SW480 (cell line): ENCODE measurements at regions not wholly inside any gene's neighbourhood (a gene's known extent, or its start where the extent isn't known, plus 50 kb on each side); places are given as distances from the start of the nearest gene placed in this dataset.
A peak's percentile ranks its signal among the peaks of the same experiment; 100 is the strongest.

Experiments
- DNase-seq: peaks from one replicate; pipeline ENCODE4 v3.0.0-alpha.2; 2016; ENCODE audit warnings: low spot score

DNA sequence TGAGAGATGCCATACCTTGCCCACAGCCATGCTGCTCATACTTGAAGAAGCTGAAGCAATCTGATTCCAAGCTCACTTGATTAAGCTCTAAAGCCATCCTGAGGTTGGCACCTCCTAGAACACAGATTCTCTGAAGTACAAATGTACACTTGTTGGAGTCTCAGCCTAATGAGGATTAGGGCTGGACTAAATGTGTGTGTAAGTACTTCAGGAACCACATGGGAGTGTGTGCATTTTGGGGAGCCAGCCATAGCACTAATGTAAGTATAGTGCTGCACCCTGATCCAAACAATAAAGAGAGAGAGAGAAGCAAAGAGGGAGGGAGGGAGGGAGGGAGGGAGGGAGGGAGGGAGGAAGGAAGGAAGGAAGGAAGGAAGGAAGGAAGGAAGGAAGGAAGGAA is 458.6 kb downstream of the MAFB start:
- DNase-seq: no peak

DNA sequence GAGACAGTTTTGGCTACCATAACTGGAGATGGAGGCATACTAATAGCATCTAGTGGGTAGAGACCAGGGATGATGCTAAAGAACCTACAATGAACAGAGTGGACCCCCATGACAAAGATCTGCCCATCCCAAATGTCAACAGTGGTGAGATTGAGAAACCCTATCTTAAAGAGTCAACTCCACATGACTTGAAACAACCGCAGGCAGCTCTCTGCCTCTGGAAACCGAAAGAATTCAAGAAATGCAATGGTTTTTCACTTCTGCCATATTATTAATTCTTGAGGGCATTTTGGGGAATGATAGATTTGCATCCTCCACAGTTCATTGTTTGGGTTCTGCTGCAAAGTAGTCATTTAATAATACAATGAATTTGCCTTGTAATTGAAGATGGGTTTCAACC is 463.4 kb downstream of the MAFB start:
- no peak for DNase-seq

- DNase-seq: no peak
Measured at GRCh38 chr20:40223810-40224209, 465.2 kb downstream of the MAFB start.

- DNase-seq: no peak
Measured at GRCh38 chr20:40218971-40219370, 470.1 kb downstream of the MAFB start.

DNA sequence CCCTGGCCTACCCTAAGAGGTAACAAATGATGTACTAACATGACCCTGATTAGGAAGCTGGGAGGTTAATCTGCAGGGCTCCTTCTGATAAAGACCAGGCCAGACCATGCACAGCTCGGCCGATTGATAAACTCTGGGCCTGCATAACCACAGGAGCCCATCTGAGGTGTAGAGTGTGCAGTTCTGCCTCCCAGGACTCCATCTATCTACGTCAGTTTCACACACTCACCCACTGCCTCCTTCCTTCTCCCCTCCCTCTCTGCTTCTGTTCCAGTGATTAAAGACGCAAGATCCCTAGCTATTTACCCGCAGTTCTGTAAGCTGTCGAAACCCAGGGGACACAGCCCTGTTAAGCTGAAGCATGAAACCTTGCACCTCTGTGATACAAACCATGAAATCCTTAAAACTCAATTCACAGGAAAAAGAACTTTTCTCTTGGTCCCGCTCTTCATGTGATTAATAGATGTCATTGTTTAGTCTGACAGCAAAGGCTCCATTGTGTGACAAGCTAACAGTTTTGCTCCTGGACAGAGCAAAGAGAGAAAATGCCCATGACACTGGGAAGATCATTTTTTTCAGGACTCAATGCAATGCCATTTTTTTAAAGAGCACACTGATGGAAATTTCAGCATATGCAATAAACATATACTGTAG is 470.6 kb downstream of the MAFB start:
- no peak for DNase-seq

- no peak for DNase-seq
Measured at GRCh38 chr20:40207655-40208054, 481.4 kb downstream of the MAFB start.

- no peak for DNase-seq
Measured at GRCh38 chr20:40205971-40206370, 483.1 kb downstream of the MAFB start.

DNA sequence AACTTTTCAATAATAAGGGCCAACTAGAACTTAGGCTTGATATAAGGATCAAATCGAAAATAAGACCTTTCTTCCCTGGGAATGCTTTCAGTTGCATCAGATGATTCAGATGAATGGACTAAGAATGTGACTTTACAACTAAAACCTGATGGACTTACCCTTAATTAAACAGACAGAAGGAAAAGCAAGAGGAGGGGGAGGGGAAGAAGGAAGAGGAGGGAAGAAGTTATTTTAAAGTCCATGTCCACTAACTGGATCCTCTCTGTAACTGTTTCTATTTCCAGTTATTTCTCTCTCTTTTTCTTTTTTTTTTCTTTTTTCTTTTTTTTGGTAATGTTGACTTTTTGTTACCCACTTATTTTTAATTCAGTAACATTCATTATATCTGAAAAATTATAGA is 486.0 kb downstream of the MAFB start:
- DNase-seq: no peak

GRCh38 chr20:40197691-40198090 is 491.3 kb downstream of the MAFB start:
- DNase-seq: no peak

DNA sequence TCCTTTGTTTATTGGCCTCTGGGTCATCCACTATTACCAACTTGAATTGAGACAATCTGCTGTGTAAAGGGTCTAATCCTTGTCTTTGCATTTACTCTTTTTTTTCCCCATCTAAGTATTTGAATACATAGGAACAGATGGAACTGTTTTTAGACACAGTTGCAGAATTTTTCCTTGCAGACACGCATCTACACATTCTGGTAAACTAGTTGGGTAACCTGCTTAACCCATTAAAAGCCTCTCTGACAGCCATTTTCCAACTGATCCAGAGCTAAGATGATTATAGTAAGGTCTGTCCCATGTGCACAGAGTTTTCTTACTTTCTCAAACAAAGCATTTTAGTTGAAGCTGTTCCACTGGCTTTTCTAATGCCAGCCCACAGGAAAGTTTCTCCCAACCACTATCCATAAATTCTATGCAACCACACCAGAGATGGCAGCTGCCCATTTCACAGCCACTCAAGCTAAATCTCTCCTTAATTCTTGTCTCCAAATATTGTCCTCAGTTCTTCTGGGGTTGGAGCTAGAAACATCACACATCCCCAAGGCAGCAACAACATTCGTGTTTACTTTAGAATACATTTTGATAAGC is 492.1 kb downstream of the MAFB start:
- DNase-seq: no peak

- DNase-seq: no peak
Measured at GRCh38 chr20:40195742-40196141, 493.3 kb downstream of the MAFB start.

- no peak for DNase-seq
Measured at GRCh38 chr20:40192529-40192928, 496.5 kb downstream of the MAFB start.

DNA sequence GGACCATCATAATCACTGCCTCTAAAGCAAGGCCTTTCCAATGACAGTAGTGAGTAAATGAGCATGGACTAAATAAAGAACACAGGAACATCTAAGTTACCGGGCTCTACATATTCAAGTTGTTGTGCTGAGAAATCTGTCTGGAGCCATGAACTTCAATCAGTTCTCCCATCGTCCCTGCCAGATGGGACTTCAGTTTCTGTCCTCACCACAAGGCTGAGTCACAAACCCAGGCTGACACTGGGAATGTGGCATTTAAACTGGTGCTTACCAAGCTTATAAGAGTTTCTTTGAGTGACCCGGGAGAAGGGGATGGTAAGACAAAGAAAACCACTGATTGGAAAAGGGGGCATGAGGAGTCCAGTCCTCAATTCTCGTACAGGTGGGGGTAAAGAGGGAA is 497.0 kb downstream of the MAFB start:
- peak; percentile 46 for DNase-seq

DNA sequence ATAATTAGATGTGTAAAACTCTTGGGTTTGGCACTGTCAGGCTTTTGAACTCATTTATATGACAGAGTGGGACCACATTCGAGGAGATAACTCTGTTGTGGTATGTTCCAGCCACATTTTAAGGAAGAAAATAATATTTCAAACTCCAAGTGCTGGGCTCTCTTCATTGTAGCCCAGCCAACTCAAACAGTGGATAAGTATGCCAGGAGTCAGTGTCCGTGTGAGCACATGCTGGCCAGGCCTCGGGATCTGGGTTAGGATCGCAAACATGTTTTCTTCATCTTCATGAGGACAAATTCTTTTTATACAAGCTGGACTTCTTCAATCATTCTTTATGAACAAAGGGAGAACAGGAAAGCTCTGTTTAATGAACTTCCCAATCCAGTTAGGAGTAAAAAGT is 497.5 kb downstream of the MAFB start:
- no peak for DNase-seq

DNA sequence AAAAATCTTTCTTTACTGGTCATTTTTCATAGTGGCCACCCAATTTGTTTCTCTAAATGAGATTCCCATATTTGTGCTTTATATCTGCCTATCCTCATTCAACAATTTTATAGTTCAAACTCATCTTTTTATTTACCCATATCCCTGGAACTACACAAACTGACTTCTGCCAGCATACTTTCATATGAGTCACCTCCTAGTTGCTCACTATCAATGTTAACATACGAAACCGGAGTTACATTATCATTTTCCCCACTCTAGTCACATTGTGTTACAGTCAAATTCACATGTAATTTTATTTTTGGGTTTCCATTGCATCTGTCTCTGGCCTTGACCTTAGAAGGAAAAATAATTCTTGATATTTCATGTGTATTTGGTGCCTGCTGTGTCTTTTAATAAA is 499.4 kb downstream of the MAFB start:
- DNase-seq: no peak

DNA sequence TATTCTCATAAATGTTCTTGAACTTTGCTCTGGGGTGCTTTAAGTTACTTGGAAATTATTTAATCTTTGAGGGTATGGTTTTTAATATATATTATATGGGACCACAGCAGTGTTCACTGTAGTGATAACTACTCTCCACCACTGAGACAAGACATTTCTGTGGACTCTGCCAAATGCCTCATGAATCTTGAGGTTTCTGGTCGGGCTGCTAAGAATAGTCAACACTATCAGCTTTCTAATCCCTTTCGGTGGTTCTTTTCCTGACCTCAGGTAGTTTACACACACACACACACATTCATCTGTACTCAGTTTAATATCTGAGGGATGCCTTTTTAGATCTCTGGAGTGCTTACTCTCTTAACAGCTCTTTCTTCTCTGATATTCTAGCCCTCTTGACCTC is 500.7 kb downstream of the MAFB start:
- DNase-seq: no peak

- DNase-seq: no peak
Measured at GRCh38 chr20:40186826-40187225, 502.2 kb downstream of the MAFB start.

DNA sequence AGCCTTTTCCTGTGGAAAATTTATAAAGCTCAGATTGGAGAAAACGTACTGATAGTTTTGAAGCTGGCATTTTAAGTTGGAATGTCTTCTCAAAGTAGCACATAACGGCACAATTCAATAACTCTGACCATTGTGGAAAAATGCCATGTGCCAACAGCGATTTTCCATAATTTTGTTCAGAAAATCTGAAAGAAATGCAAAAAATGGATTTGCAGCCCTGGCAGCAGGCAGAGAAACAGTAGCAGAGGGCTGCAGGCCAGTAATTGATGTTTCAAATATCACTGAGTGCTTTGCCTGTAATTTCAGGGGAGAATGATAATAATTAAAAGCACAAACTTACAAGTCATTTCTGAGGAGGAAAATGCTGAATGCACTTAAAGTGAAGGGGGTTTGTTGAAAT is 507.4 kb downstream of the MAFB start:
- no peak for DNase-seq

DNA sequence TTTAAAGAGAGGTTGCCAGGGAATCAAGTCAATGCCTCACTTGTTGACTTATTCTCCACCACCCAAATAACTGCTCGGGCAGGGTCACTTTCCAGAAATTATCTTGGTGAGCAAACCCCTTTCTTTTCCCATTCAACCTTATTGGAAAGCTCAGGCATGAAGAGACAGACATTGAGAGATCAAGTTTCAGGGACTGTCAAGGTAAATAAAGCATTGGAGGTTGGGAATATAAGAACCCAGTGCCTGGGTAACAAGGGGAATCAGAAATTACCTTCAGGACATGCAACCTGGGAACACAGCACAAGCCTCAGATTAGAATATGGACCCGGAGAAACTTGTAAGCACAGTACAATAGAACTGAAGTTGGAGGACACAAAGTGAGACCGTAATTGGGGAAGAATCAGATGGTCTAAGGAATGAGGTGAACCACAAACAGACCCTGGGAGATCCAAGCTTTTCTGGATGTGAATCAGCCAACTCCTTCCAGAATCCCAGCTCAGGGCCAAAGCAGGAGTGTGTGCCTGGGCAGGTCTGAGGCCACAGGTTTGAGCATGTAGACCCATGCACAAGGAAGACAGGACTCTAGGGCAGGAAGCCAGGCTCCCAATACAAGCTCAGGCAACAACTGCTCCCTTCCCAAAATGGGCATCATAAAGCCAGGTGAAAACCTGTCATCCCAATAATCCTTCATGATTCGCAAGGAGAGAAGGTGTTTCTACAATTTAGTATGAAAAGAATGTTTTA is 512.8 kb downstream of the MAFB start:
- DNase-seq: no peak

GRCh38 chr20:40175296-40175695 is 513.7 kb downstream of the MAFB start:
- no peak for DNase-seq

DNA sequence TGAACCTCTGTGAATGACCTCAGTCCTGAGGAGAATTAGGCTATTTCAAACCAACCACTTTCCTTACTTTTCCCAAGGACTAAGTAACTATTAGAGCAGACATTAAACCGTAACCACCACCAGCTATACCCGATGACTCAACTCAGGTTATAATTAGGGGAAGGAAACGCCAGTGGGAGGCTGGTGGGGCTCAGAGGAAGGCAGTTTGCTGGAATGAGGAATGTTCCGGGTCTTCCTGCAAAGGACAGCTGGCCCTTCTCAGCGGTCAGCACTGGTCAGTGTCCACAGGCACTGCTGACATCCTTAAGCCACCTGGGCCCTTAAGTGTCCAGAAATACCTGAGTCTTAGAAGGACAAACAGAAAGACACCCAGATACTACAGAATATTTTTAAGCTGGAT is 515.2 kb downstream of the MAFB start:
- DNase-seq: no peak

DNA sequence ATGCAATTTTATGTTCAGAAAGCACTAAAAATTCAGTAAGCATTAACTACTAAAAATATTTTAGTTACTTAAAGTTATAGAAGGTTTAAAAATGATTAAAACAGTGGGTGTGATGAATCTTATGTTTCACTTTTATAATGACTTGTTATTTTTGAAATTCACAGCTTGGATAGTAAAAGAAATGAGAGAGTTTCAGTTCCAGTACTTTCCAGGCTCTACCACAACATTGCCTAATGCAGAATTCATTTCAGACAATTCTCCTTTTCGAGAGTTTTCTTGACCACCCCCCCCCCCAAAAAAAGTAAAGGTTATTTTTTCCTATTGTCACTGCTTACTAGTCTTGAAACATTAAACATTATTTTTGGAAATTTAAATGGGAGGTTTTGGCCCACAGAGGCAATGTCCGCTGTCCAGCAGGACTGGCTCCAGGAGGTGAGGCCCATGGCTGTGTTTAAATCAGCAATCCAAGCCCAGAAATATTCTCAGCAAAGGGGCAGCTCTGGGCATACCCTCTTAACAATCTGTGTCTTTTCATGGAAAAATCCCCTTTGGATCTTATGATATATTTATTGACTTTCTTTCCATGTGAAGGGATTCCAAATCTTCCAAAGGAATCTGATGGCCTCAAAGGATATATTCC is 519.9 kb downstream of the MAFB start:
- no peak for DNase-seq

- no peak for DNase-seq
Measured at GRCh38 chr20:40161391-40161790, 527.6 kb downstream of the MAFB start.
